ENCODE measurements at regions not wholly inside any gene's neighbourhood (a gene's known extent, or its start where the extent isn't known, plus 50 kb on each side); places are given as distances from the start of the nearest gene placed in this dataset.

- DNase-seq (ENCODE audit: extremely low read depth in 1 of 4, low spot score in 3 of 4) (no peak), ATAC-seq (no peak), FAIRE-seq (no peak)
- no TSS peak for BruUV-seq (replicated peaks)
- no peak overlapping the region for H2AFZ ChIP-seq (ENCODE audit: low read depth, low read length)
- no peaks in the 10 kb centered on the region for H3K36me3 ChIP-seq (ENCODE audit: control insufficient read depth, insufficient read depth, low read length)
- no peak overlapping the region for H3K4me3 ChIP-seq
- 0% methylated on average over 4 of the region's 11 CpGs for WGBS (ENCODE audit: insufficient coverage, low coverage, missing lambda C conversion rate)
- H3K27ac ChIP-seq (ENCODE audit: extremely low read depth, low read depth, low read length) = no peak overlapping the region
- H3K9me3 ChIP-seq (replicated peaks; ENCODE audit: control insufficient read depth, insufficient read depth, low read depth, low read length) = no peaks in the 10 kb centered on the region
- ChIA-PET CTCF (ENCODE audit: low intra/inter-chr PET ratio) (no interaction called here), POLR2A (no interaction called here)
- H3K9me1 ChIP-seq (ENCODE audit: control insufficient read depth, insufficient read depth, low read length) = no peaks in the 10 kb centered on the region
- H3K27me3 ChIP-seq (ENCODE audit: control insufficient read depth in 2 of 2, insufficient read depth in 2 of 2, low read length in 2 of 2) = no peaks in the 10 kb centered on the region
- TF ChIP-seq TEAD4 (IDR thresholded peaks at IDR 0.05; ENCODE audit: low read length) = no peak
- TF ChIP-seq TEAD4 (CRISPR knock-in tag; IDR thresholded peaks at IDR 0.05; ENCODE audit: borderline replicate concordance) = no peak
- TF ChIP-seq ZBTB17 (CRISPR knock-in tag; IDR thresholded peaks at IDR 0.05) = no peak
- TF ChIP-seq TFAP4 (CRISPR knock-in tag; IDR thresholded peaks at IDR 0.05; ENCODE audit: borderline replicate concordance) = no peak
- no peak for TF ChIP-seq EWSR1 (IDR thresholded peaks at IDR 0.05; ENCODE audit: borderline replicate concordance, low read depth, partially characterized antibody)
- TF ChIP-seq ZC3H4 (CRISPR knock-in tag; IDR thresholded peaks at IDR 0.05; ENCODE audit: borderline replicate concordance) = no peak
- TF ChIP-seq NCOR1 (IDR thresholded peaks at IDR 0.05) = no peak
- no peak for TF ChIP-seq SNIP1 (IDR thresholded peaks at IDR 0.05; ENCODE audit: low read depth)
- no peak for TF ChIP-seq COPS2 (conservative IDR thresholded peaks at IDR 0.05)
- TF ChIP-seq HOMEZ (CRISPR knock-in tag; IDR thresholded peaks at IDR 0.05) = no peak
- TF ChIP-seq CHD1 (IDR thresholded peaks at IDR 0.05; ENCODE audit: low read length) = no peak
- no peak for TF ChIP-seq PTTG1 (tag; IDR thresholded peaks at IDR 0.05; ENCODE audit: low read depth)
- no peak for TF ChIP-seq ZFP91 (CRISPR knock-in tag; IDR thresholded peaks at IDR 0.05)
- in situ Hi-C loops (cut with MboI) = no loop called here
- H3K4me2 ChIP-seq (ENCODE audit: insufficient read depth, low read length) = no peak overlapping the region
- intact Hi-C loops (cut with micrococcal nuclease) = no loop called here
- no peaks in the 10 kb centered on the region for H3K79me2 ChIP-seq (ENCODE audit: control insufficient read depth, insufficient read depth, low read length)
- H3K4me1 ChIP-seq (replicated peaks in 1 of 2; ENCODE audit: control insufficient read depth in 2 of 2, insufficient read depth in 2 of 2, low read length in 2 of 2) = no peaks in the 10 kb centered on the region
- no peaks in the 10 kb centered on the region for H4K20me1 ChIP-seq (replicated peaks; ENCODE audit: control insufficient read depth, insufficient read depth, low read length)
- H3K9ac ChIP-seq (ENCODE audit: insufficient read depth in 1 of 2, low read depth in 2 of 2, low read length in 2 of 2) = no peak overlapping the region
Observed at GRCh38 chr11:122359081-122359571, 243.1 kb upstream of the BLID start.

Data from K562 (cell line).